Gastroesophageal sphincter (tissue), 3 donors: ENCODE measurements at regions not wholly inside any gene's neighbourhood (a gene's known extent, or its start where the extent isn't known, plus 50 kb on each side); places are given as distances from the start of the nearest gene placed in this dataset.

Source experiments
- CTCF ChIP-seq, 4 experiments: fragments of 200-600 bp in 2 of 4; fragments of 450-650 bp in 2 of 4; sonication (generic) in 1 of 4; IDR thresholded peaks; one replicate each; pipeline ENCODE4 v1.5.1; 2017 to 2019; ENCODE audit warnings: antibody characterized with exemption in 4 of 4, mild to moderate bottlenecking in 2 of 4, moderate library complexity in 2 of 4
- POLR2AphosphoS5 ChIP-seq: sonication (generic); formaldehyde crosslinking; IDR thresholded peaks from one replicate; pipeline ENCODE4 v1.6.1; 2017; ENCODE audit warnings: antibody characterized with exemption

- no peak for TF ChIP-seq CTCF (IDR thresholded peaks at IDR 0.05)
- TF ChIP-seq POLR2AphosphoS5 = no peak
Observed at GRCh38 chr4:137414802-137415201, 117.5 kb downstream of the PCDH18 start.
